ENCODE measurements at regions not wholly inside any gene's neighbourhood (a gene's known extent, or its start where the extent isn't known, plus 50 kb on each side); places are given as distances from the start of the nearest gene placed in this dataset.

DNA sequence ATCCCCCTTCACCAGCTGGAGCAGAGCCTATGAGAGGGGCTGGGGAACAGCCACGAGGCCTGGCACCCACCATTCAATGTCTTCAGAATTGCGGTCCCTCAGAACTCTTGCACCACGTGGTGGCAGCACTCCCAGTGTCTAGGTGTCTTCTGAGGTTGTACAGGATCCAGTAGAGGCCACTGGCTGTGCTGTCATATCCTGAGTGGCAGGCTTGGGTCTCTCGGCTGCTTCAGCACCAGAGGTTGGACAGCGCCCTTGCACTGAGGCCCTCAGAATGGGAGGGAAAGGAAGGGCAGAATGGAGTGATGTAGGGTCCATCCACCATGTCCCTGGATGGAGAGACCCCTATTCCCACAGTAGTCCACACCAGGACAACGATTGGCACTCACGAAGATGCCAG lies 112.0 kb upstream of the TEKT4 start:
- no peaks in the 10 kb centered on the region for H3K36me3 ChIP-seq (ENCODE audit: control insufficient read depth in 2 of 2, extremely low read depth in 1 of 2, insufficient read depth in 2 of 2, low read length in 2 of 2)
- FAIRE-seq (no peak), DNase-seq (ENCODE audit: low read depth, low spot score) (no peak)
- H3K27ac ChIP-seq (ENCODE audit: insufficient read depth, low read depth, low read length), result no peak overlapping the region
- TF ChIP-seq POLR2AphosphoS5 (IDR thresholded peaks at IDR 0.05; ENCODE audit: insufficient read depth, low read depth, low read length) (no peak), POLR2A (IDR thresholded peaks at IDR 0.05; ENCODE audit: low read depth, low read length) (no peak)
- no peaks in the 10 kb centered on the region for H3K9me3 ChIP-seq (replicated peaks; ENCODE audit: control insufficient read depth, insufficient read depth, low read length)
- H3K27me3 ChIP-seq (ENCODE audit: control insufficient read depth in 2 of 2, insufficient read depth in 2 of 2, low read length in 2 of 2), result no peaks in the 10 kb centered on the region
- no peaks in the 10 kb centered on the region for H3K4me1 ChIP-seq (ENCODE audit: control insufficient read depth, extremely low read depth, insufficient read depth, low read length)
- no TSS peak for BruUV-seq (replicated peaks)
- no peak overlapping the region for H2AFZ ChIP-seq (ENCODE audit: low read depth, low read length)
- H3K9me1 ChIP-seq (replicated peaks; ENCODE audit: control insufficient read depth, extremely low read depth, insufficient read depth, low read length), result no peaks in the 10 kb centered on the region
- ChIA-PET POLR2A (no interaction called here), CTCF (no interaction called here)
- no peak overlapping the region for H3K9ac ChIP-seq (replicated peaks; ENCODE audit: extremely low read depth, insufficient read depth, low read length)
- dilution Hi-C loops (cut with MboI; ENCODE audit: extremely low pct_ligation_motif_present, low sequenced_read_pairs), result no loop called here
- H3K79me2 ChIP-seq (ENCODE audit: control insufficient read depth, insufficient read depth, low read length), result no peaks in the 10 kb centered on the region
- no peak overlapping the region for H3K4me3 ChIP-seq (replicated peaks in 1 of 3; ENCODE audit: insufficient read depth in 1 of 3, low read depth in 1 of 3, low read length in 3 of 3)
- no peaks in the 10 kb centered on the region for H4K20me1 ChIP-seq (replicated peaks; ENCODE audit: control insufficient read depth, extremely low read depth, insufficient read depth, low read length)
- intact Hi-C loops (cut with micrococcal nuclease), result no loop called here
- no peak overlapping the region for H3K4me2 ChIP-seq (ENCODE audit: insufficient read depth, low read length)

DNA sequence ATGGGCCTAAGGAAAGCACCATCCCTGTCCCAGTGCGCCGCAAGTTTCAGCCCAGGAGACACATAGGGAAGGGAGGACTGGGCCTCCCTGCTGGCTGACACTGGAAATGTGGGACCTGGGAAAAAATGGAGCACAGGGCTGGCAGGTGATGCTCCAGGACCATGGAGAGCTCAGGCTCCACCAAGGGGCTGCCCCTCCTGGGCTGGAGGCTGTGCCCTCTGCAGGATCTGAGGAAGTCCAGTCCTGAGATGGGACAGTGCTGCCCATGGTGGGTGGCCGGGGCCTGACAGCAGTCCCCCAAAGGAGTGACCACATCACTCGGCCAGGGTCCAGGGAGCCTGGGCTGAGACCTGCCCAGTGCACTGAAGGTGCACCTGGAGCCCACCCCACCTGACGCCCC lies 108.6 kb upstream of the TEKT4 start:
- Histone ChIP-seq H3K4me1 (ENCODE audit: control insufficient read depth, extremely low read depth, insufficient read depth, low read length) (no peaks in the 10 kb centered on the region), H3K9ac (replicated peaks; ENCODE audit: extremely low read depth, insufficient read depth, low read length) (no peak overlapping the region), H3K4me3 (replicated peaks in 1 of 3; ENCODE audit: insufficient read depth in 1 of 3, low read depth in 1 of 3, low read length in 3 of 3) (no peak overlapping the region), H3K27me3 (ENCODE audit: control insufficient read depth in 2 of 2, insufficient read depth in 2 of 2, low read length in 2 of 2) (no peaks in the 10 kb centered on the region), H2AFZ (ENCODE audit: low read depth, low read length) (no peak overlapping the region), H3K79me2 (ENCODE audit: control insufficient read depth, insufficient read depth, low read length) (no peaks in the 10 kb centered on the region), H3K4me2 (ENCODE audit: insufficient read depth, low read length) (no peak overlapping the region), H3K27ac (ENCODE audit: insufficient read depth, low read depth, low read length) (no peak overlapping the region), H3K9me1 (replicated peaks; ENCODE audit: control insufficient read depth, extremely low read depth, insufficient read depth, low read length) (no peaks in the 10 kb centered on the region), H4K20me1 (replicated peaks; ENCODE audit: control insufficient read depth, extremely low read depth, insufficient read depth, low read length) (no peaks in the 10 kb centered on the region), H3K9me3 (replicated peaks; ENCODE audit: control insufficient read depth, insufficient read depth, low read length) (no peaks in the 10 kb centered on the region), H3K36me3 (ENCODE audit: control insufficient read depth in 2 of 2, extremely low read depth in 1 of 2, insufficient read depth in 2 of 2, low read length in 2 of 2) (no peaks in the 10 kb centered on the region)
- no peak for DNase-seq (ENCODE audit: low read depth, low spot score)
- CTCF ChIA-PET, result no interaction called here
- TF ChIP-seq POLR2A (IDR thresholded peaks at IDR 0.05; ENCODE audit: low read depth, low read length) (no peak), GATA2 (IDR thresholded peaks at IDR 0.05; ENCODE audit: insufficient read depth, insufficient read length, low read depth, low read length) (no peak), CTCF (IDR thresholded peaks at IDR 0.05; ENCODE audit: extremely low read depth in 1 of 2, insufficient read depth in 1 of 2, low read depth in 1 of 2, low read length in 2 of 2) (no peak), EZH2 (IDR thresholded peaks at IDR 0.05; ENCODE audit: borderline replicate concordance, low read depth, low read length, severe bottlenecking) (no peak), JUN (IDR thresholded peaks at IDR 0.05; ENCODE audit: borderline replicate concordance, insufficient read depth, insufficient read length, low read depth) (no peak), FOS (IDR thresholded peaks at IDR 0.05; ENCODE audit: borderline replicate concordance, insufficient read depth, low read length) (no peak), POLR2AphosphoS5 (IDR thresholded peaks at IDR 0.05; ENCODE audit: insufficient read depth, low read depth, low read length) (no peak), MYC (IDR thresholded peaks at IDR 0.05; ENCODE audit: low read depth, low read length) (no peak)
- TF ChIP-seq, protein P1, sequence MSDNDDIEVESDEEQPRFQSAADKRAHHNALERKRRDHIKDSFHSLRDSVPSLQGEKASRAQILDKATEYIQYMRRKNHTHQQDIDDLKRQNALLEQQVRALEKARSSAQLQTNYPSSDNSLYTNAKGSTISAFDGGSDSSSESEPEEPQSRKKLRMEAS (IDR thresholded peaks at IDR 0.05; ENCODE audit: insufficient read depth, insufficient read length), result no peak
- intact Hi-C loops (cut with micrococcal nuclease) (no loop called here), dilution Hi-C loops (cut with MboI; ENCODE audit: extremely low pct_ligation_motif_present, low sequenced_read_pairs) (no loop called here)
- BruUV-seq (replicated peaks), result no TSS peak
- POLR2A ChIA-PET, result no interaction called here
- FAIRE-seq, result no peak

All from endothelial cell of umbilical vein (primary cell).